PC-3 (cell line): ENCODE measurements at regions not wholly inside any gene's neighbourhood (a gene's known extent, or its start where the extent isn't known, plus 50 kb on each side); places are given as distances from the start of the nearest gene placed in this dataset.
A peak's percentile ranks its signal among the peaks of the same experiment; 100 is the strongest.
"Not testable (repeated sequence)": the region's sequence is repeated elsewhere in the genome, so short reads cannot be mapped to it uniquely, and the experiment has no call there.

Source experiments
- ATAC-seq: fragments of 200-7000 bp; cut with Tn5 transposase; 2 replicates; pipeline ENCODE4 v1.9.1; 2020; ENCODE audit warnings: mild to moderate bottlenecking, moderate library complexity
- BruUV-seq: library from RNA; stranded (reverse); fragments of 400-500 nt; replicated peaks from 2 replicates; lab custom pipeline; 2021; lab: Mats Ljungman, UMichigan
- CTCF ChIA-PET: fragments of 300-600 bp; sonication (Branson Sonifier 250); formaldehyde crosslinking; loops from one replicate; lab custom pipeline; 2022; ENCODE audit warnings: antibody characterized with exemption; lab: Charles Lee
- POLR2A ChIA-PET: fragments of 300-600 bp; sonication (Branson Sonifier 250); formaldehyde crosslinking; loops from one replicate; lab custom pipeline; 2022; ENCODE audit warnings: antibody characterized with exemption; ENCODE audit not compliant: unreplicated experiment; lab: Charles Lee
- DNase-seq: peaks from one replicate; pipeline ENCODE4 v3.0.0-alpha.2; 2015
- H2AFZ ChIP-seq: fragments of 300-600 bp; sonication (generic); 2 replicates; pipeline ENCODE4 v1.6.0; 2016; ENCODE audit warnings: antibody characterized with exemption, low read length
- H3F3A ChIP-seq: fragments of 300-600 bp; sonication (generic); one replicate; pipeline ENCODE4 v1.6.0; 2017; ENCODE audit warnings: antibody characterized with exemption, low read length, control low read depth, mild to moderate bottlenecking; ENCODE audit not compliant: unreplicated experiment
- H3K27ac ChIP-seq: fragments of 300-600 bp; sonication (generic); 2 replicates; pipeline ENCODE4 v1.5.1; 2016; ENCODE audit warnings: mild to moderate bottlenecking, low read length
- H3K27me3 ChIP-seq: fragments of 300-600 bp; sonication (generic); 2 replicates; pipeline ENCODE4 v1.6.1; 2016; ENCODE audit warnings: low read length, mixed read lengths
- H3K36me3 ChIP-seq: fragments of 300-600 bp; sonication (generic); 2 replicates; pipeline ENCODE4 v1.6.1; 2016; ENCODE audit warnings: low read depth, mixed run types, low read length, mixed read lengths
- H3K4me1 ChIP-seq: fragments of 300-600 bp; sonication (generic); 2 replicates; pipeline ENCODE4 v1.5.1; 2016; ENCODE audit warnings: low read length; ENCODE audit not compliant: insufficient read depth
- H3K4me2 ChIP-seq: fragments of 300-600 bp; sonication (generic); 2 replicates; pipeline ENCODE4 v1.6.0; 2016; ENCODE audit warnings: low read length
- H3K4me3 ChIP-seq: fragments of 300-600 bp; sonication (generic); 2 replicates; pipeline ENCODE4 v1.5.1; 2016; ENCODE audit warnings: mild to moderate bottlenecking, low read length, mixed read lengths
- H3K79me2 ChIP-seq: fragments of 300-600 bp; sonication (generic); 2 replicates; pipeline ENCODE4 v1.6.1; 2017; ENCODE audit warnings: low read length, mixed read lengths
- H3K9ac ChIP-seq: fragments of 300-600 bp; sonication (generic); 2 replicates; pipeline ENCODE4 v1.6.0; 2016; ENCODE audit warnings: mild to moderate bottlenecking, low read length
- H3K9me2 ChIP-seq: fragments of 300-600 bp; sonication (generic); replicated peaks from 2 replicates; pipeline ENCODE4 v1.6.1; 2016; ENCODE audit warnings: mixed run types, low read length, mixed read lengths
- H3K9me3 ChIP-seq: fragments of 300-600 bp; sonication (generic); 2 replicates; pipeline ENCODE4 v1.6.1; 2016; ENCODE audit warnings: low read length, mixed read lengths
- H4K20me1 ChIP-seq: fragments of 300-600 bp; sonication (generic); 2 replicates; pipeline ENCODE4 v1.6.1; 2016; ENCODE audit warnings: low read length, mixed read lengths
- intact Hi-C: fragments of 100-400 bp; cut with micrococcal nuclease; formaldehyde crosslinking; loops from 2 replicates; pipeline ENCODE4 v1.9.0; 2023

- H3K9ac ChIP-seq, H4K20me1 ChIP-seq, H3K79me2 ChIP-seq, H2AFZ ChIP-seq, ATAC-seq, H3K36me3 ChIP-seq, intact Hi-C loops, H3K4me1 ChIP-seq, POLR2A ChIA-PET, DNase-seq, H3K27me3 ChIP-seq, CTCF ChIA-PET, H3K27ac ChIP-seq, H3K4me3 ChIP-seq, H3F3A ChIP-seq, H3K9me2 ChIP-seq, H3K4me2 ChIP-seq, H3K9me3 ChIP-seq: not testable (repeated sequence)
- TSS peak; percentile 28 for BruUV-seq
Observed at GRCh38 chr21:5035147-5035546, 5486.2 kb upstream of the TPTE start.

- H3K27me3 ChIP-seq, H3K79me2 ChIP-seq, DNase-seq, H3F3A ChIP-seq, H2AFZ ChIP-seq, H4K20me1 ChIP-seq, H3K4me1 ChIP-seq, POLR2A ChIA-PET, H3K9ac ChIP-seq, H3K27ac ChIP-seq, intact Hi-C loops, BruUV-seq, H3K4me2 ChIP-seq, ATAC-seq, H3K4me3 ChIP-seq, H3K9me3 ChIP-seq, H3K36me3 ChIP-seq, H3K9me2 ChIP-seq, CTCF ChIA-PET: not testable (repeated sequence)
Observed at GRCh38 chr21:5035587-5035986, 5485.8 kb upstream of the TPTE start.

- ATAC-seq, POLR2A ChIA-PET, CTCF ChIA-PET: not testable (repeated sequence)
Observed at GRCh38 chr21:5037606-5038331, 5483.6 kb upstream of the TPTE start.

GRCh38 chr21:5039926-5040325, 5481.5 kb upstream of the TPTE start:
- H4K20me1 ChIP-seq, H3K27ac ChIP-seq, H3K9me2 ChIP-seq, H2AFZ ChIP-seq, H3K27me3 ChIP-seq, H3K4me2 ChIP-seq, H3F3A ChIP-seq, H3K9me3 ChIP-seq, DNase-seq, ATAC-seq, CTCF ChIA-PET, H3K79me2 ChIP-seq, H3K4me3 ChIP-seq, H3K4me1 ChIP-seq, H3K36me3 ChIP-seq, POLR2A ChIA-PET, intact Hi-C loops, BruUV-seq, H3K9ac ChIP-seq: not testable (repeated sequence)

More at GRCh38 chr21:5037606-5038331, 5483.6 kb upstream of the TPTE start:
- H3K36me3 ChIP-seq, H3K9ac ChIP-seq, H3K4me2 ChIP-seq, H3K4me1 ChIP-seq, BruUV-seq, H2AFZ ChIP-seq, H3K4me3 ChIP-seq, H3K79me2 ChIP-seq, H4K20me1 ChIP-seq, H3K27ac ChIP-seq, H3K9me3 ChIP-seq, H3K9me2 ChIP-seq, DNase-seq, intact Hi-C loops, H3K27me3 ChIP-seq, H3F3A ChIP-seq: not testable (repeated sequence)

GRCh38 chr21:5042583-5042982, 5478.8 kb upstream of the TPTE start:
- H3K9me2 ChIP-seq, POLR2A ChIA-PET, H3K79me2 ChIP-seq, H3K27ac ChIP-seq, BruUV-seq, H3K9ac ChIP-seq, H4K20me1 ChIP-seq, H3K4me1 ChIP-seq, CTCF ChIA-PET, H2AFZ ChIP-seq, H3K36me3 ChIP-seq, ATAC-seq, H3F3A ChIP-seq, H3K9me3 ChIP-seq, DNase-seq, H3K4me3 ChIP-seq, H3K27me3 ChIP-seq, intact Hi-C loops, H3K4me2 ChIP-seq: not testable (repeated sequence)

GRCh38 chr21:5044812-5045211, 5476.6 kb upstream of the TPTE start:
- H3K36me3 ChIP-seq, CTCF ChIA-PET, POLR2A ChIA-PET, H3K27ac ChIP-seq, DNase-seq, H3K9ac ChIP-seq, H4K20me1 ChIP-seq, BruUV-seq, H3K27me3 ChIP-seq, H3K9me3 ChIP-seq, H3K4me1 ChIP-seq, H2AFZ ChIP-seq, intact Hi-C loops, H3K4me3 ChIP-seq, H3K79me2 ChIP-seq, H3K4me2 ChIP-seq, H3F3A ChIP-seq, H3K9me2 ChIP-seq: not testable (repeated sequence)
- ATAC-seq = peak; percentile 31
